SU-DHL-6 (cell line): ENCODE measurements at regions not wholly inside any gene's neighbourhood (a gene's known extent, or its start where the extent isn't known, plus 50 kb on each side); places are given as distances from the start of the nearest gene placed in this dataset.

Source experiments
- CTCF ChIP-seq: fragments of 200-600 bp; sonication (generic); IDR thresholded peaks from one replicate; pipeline ENCODE4 v1.5.1; 2017; ENCODE audit warnings: antibody characterized with exemption, mild to moderate bottlenecking, low read length, moderate library complexity; ENCODE audit not compliant: insufficient read depth, poor library complexity, severe bottlenecking
- EZH2phosphoT487 ChIP-seq: fragments of 200-600 bp; sonication (generic), shearing (Covaris generic); conservative IDR thresholded peaks from 2 replicates; pipeline ENCODE4 v1.6.1; 2018; ENCODE audit warnings: mild to moderate bottlenecking, antibody characterized with exemption, low read length, moderate library complexity, mixed read lengths

DNA sequence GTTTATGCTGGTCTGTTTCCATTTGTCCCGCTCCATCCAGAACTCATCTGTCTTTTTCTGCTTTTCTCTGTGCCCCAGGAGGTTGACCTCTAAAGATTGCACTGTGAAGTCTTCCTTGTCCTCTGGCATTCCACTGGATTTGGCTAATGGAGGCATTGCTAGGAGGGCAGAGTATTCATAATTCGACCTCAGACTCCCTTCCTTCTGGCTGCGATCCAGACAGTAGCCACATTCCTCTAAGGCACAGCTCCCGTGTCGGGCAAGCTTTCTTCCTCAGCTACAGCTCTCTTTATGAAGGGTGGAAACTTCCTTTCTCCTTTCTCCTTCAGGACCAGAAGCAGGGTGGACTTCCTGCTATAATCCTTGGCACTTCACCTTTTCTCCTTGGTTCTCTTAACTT, 175.9 kb downstream of the BAMBI start:
- TF ChIP-seq CTCF (no peak), EZH2phosphoT487 (no peak)
